GM12891 (cell line): ENCODE measurements at regions not wholly inside any gene's neighbourhood (a gene's known extent, or its start where the extent isn't known, plus 50 kb on each side); places are given as distances from the start of the nearest gene placed in this dataset.

Experiments used
- POLR2A ChIP-seq: IDR thresholded peaks from 2 replicates; pipeline ENCODE4 v1.6.1; 2011; ENCODE audit warnings: low read depth, low read length, control low read depth
- POLR2AphosphoS5 ChIP-seq: IDR thresholded peaks from 2 replicates; pipeline ENCODE4 v1.6.1; 2011; ENCODE audit warnings: low read depth, low read length, control low read depth
- POU2F2 ChIP-seq: IDR thresholded peaks from 2 replicates; pipeline ENCODE4 v1.6.1; 2011; ENCODE audit warnings: low read depth, mild to moderate bottlenecking, control low read depth, low read length, moderate library complexity

DNA sequence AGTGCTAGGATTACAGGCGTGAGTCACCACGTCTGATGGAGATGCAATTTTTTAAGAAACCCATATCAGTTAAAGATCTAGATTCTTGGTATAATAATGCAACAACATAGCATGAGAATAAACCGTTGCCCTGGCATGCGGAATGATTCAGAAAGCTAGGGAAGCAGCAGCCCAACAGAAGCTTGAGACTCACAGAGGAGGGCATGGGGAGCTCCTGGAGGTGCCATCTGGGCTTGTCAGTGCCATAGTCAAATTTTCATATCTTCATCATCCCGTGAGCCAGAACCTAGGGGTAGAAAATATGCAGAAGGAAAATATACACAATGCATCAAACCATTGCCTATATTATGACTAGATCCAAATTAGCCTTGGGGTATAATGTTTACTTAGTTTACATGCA lies 118.7 kb upstream of the ADAMTS16 start:
- TF ChIP-seq POLR2AphosphoS5 = no peak
- TF ChIP-seq POLR2A = no peak
- no peak for TF ChIP-seq POU2F2
